ENCODE measurements at regions not wholly inside any gene's neighbourhood (a gene's known extent, or its start where the extent isn't known, plus 50 kb on each side); places are given as distances from the start of the nearest gene placed in this dataset.

- TF ChIP-seq IRF9 (tag; IDR thresholded peaks at IDR 0.05) = no peak
- TF ChIP-seq CHD4 (IDR thresholded peaks at IDR 0.05; ENCODE audit: insufficient read depth, insufficient replicate concordance, low read depth, low read length, poor library complexity, severe bottlenecking) = no peak
- no peak for TF ChIP-seq POLR2A (conservative IDR thresholded peaks at IDR 0.05)
These were observed 79.9 kb downstream of the SIPA1L2 start for GRCh38 chr1:232550007-232550406.

All from K562 (cell line).